DOHH2 (cell line): ENCODE measurements at regions not wholly inside any gene's neighbourhood (a gene's known extent, or its start where the extent isn't known, plus 50 kb on each side); places are given as distances from the start of the nearest gene placed in this dataset.

ENCODE experiments used
- H3F3A ChIP-seq: fragments of 200-600 bp; sonication (generic), shearing (Covaris generic); 2 replicates; pipeline ENCODE4 v1.6.0; 2016; ENCODE audit warnings: antibody characterized with exemption, mild to moderate bottlenecking; ENCODE audit not compliant: control insufficient read depth, insufficient read depth
- H3K27ac ChIP-seq: fragments of 200-600 bp; sonication (generic); 2 replicates; pipeline ENCODE4 v1.5.1; 2014; ENCODE audit warnings: low read depth, mild to moderate bottlenecking, low read length, moderate library complexity
- H3K27me3 ChIP-seq: fragments of 200-600 bp; sonication (generic); 2 replicates; pipeline ENCODE4 v1.6.1; 2014; ENCODE audit warnings: mild to moderate bottlenecking, low read length, mixed read lengths; ENCODE audit not compliant: control insufficient read depth
- H3K36me3 ChIP-seq: fragments of 200-600 bp; sonication (generic); 2 replicates; pipeline ENCODE4 v1.6.1; 2014; ENCODE audit warnings: mild to moderate bottlenecking, low read length, moderate library complexity, mixed read lengths; ENCODE audit not compliant: control insufficient read depth
- H3K4me1 ChIP-seq: fragments of 200-600 bp; sonication (generic); 2 replicates; pipeline ENCODE4 v1.6.1; 2014; ENCODE audit warnings: mild to moderate bottlenecking, low read length, mixed read lengths; ENCODE audit not compliant: control insufficient read depth
- H3K4me2 ChIP-seq: fragments of 200-600 bp; sonication (generic); 2 replicates; pipeline ENCODE4 v1.6.0; 2014; ENCODE audit warnings: mild to moderate bottlenecking, low read length, moderate library complexity
- H3K4me3 ChIP-seq: fragments of 200-600 bp; sonication (generic); 2 replicates; pipeline ENCODE4 v1.5.1; 2014; ENCODE audit warnings: mild to moderate bottlenecking, low read length, mixed read lengths
- H3K79me2 ChIP-seq: fragments of 200-600 bp; sonication (generic); 2 replicates; pipeline ENCODE4 v1.6.1; 2014; ENCODE audit warnings: mild to moderate bottlenecking, low read length, mixed read lengths; ENCODE audit not compliant: control insufficient read depth
- H3K9me2 ChIP-seq: fragments of 200-600 bp; sonication (generic); replicated peaks from 2 replicates; pipeline ENCODE4 v1.6.1; 2014; ENCODE audit warnings: mild to moderate bottlenecking, low read length, mixed read lengths; ENCODE audit not compliant: control insufficient read depth
- H3K9me3 ChIP-seq: fragments of 200-600 bp; sonication (generic); 2 replicates; pipeline ENCODE4 v1.6.1; 2014; ENCODE audit warnings: antibody characterized with exemption, low read length, mixed read lengths; ENCODE audit not compliant: control insufficient read depth, insufficient read depth
- H4K20me1 ChIP-seq: fragments of 200-600 bp; sonication (generic); 2 replicates; pipeline ENCODE4 v1.6.0; 2014; ENCODE audit warnings: low read depth, mild to moderate bottlenecking, antibody characterized with exemption, low read length, moderate library complexity; ENCODE audit not compliant: control insufficient read depth, insufficient read depth
- EZH2phosphoT487 ChIP-seq: fragments of 200-600 bp; sonication (generic); IDR thresholded peaks from 2 replicates; pipeline ENCODE4 v1.6.1; 2017; ENCODE audit warnings: borderline replicate concordance, mild to moderate bottlenecking, antibody characterized with exemption, low read length, moderate library complexity, mixed read lengths
- TF ChIP-seq, protein P1 (sequence below): fragments of 200-600 bp; sonication (generic); IDR thresholded peaks from one replicate; pipeline ENCODE4 v1.5.1; 2014; ENCODE audit warnings: antibody characterized with exemption, mild to moderate bottlenecking, low read depth, low read length; ENCODE audit not compliant: poor library complexity, severe bottlenecking

DNA sequence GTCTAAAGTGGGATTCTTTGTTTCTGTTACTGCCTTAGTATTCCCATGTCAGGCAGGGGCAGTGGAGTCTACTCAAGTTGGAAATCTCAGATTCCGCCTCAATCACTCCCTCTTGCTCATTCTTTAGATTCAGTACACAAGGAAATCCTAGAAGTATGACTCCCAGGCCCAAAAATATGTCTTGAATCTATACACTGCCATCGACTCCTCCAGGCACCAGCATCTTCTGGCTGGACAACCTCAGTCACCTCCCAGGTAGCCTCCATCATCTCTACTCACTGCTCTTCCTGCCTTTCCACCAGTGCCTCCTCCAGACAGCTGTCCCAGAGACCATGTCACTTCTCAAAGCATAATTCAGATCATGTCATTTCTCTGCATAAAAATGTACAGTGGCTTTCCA is 329.9 kb downstream of the CDC5L start:
- no peaks in the 10 kb centered on the region for H4K20me1 ChIP-seq

DNA sequence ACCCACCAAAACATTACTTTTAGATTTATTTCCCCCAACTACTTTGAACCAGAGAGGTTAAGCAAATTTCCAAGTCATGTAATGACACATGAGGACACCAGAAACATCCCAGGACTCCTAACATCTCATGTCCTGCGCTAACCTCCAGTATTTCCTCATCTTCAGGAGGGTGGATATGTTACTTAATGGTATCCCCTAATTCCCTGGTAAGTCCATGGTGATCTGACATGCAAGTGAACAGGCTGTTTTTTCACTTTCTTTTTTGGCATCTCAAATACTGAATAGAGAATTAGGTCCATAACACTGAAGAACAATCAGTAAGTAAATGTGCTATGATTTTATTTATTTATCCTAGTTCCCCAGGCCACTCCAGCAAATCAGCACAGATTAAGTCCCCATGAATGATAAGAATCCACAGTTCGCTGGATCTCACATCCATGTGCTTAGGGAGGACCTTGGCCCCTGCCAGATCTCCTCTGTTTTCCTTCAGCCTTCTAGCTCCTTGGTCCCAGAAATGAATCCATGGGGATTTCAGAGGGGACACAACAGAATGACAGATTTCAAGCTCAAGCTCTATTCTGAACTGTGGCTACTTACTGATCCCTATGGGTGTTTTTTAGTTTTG is 334.6 kb downstream of the CDC5L start:
- no peak overlapping the region for H3K4me2 ChIP-seq
- no peaks in the 10 kb centered on the region for H3K9me2 ChIP-seq
- H3K27ac ChIP-seq, result no peak overlapping the region
- no peaks in the 10 kb centered on the region for H3K4me1 ChIP-seq
- peaks cover 13% of the 10 kb centered on the region for H3K27me3 ChIP-seq
- no peak overlapping the region for H3K4me3 ChIP-seq
- H3F3A ChIP-seq, result no peaks in the 10 kb centered on the region
- no peaks in the 10 kb centered on the region for H3K9me3 ChIP-seq
- TF ChIP-seq EZH2phosphoT487, result no peak
- TF ChIP-seq, protein P1, sequence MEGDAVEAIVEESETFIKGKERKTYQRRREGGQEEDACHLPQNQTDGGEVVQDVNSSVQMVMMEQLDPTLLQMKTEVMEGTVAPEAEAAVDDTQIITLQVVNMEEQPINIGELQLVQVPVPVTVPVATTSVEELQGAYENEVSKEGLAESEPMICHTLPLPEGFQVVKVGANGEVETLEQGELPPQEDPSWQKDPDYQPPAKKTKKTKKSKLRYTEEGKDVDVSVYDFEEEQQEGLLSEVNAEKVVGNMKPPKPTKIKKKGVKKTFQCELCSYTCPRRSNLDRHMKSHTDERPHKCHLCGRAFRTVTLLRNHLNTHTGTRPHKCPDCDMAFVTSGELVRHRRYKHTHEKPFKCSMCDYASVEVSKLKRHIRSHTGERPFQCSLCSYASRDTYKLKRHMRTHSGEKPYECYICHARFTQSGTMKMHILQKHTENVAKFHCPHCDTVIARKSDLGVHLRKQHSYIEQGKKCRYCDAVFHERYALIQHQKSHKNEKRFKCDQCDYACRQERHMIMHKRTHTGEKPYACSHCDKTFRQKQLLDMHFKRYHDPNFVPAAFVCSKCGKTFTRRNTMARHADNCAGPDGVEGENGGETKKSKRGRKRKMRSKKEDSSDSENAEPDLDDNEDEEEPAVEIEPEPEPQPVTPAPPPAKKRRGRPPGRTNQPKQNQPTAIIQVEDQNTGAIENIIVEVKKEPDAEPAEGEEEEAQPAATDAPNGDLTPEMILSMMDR, result no peak
- no peaks in the 10 kb centered on the region for H3K36me3 ChIP-seq
- no peaks in the 10 kb centered on the region for H4K20me1 ChIP-seq
- no peaks in the 10 kb centered on the region for H3K79me2 ChIP-seq

More for the DNA sequence above, 329.9 kb downstream of the CDC5L start:
- Histone ChIP-seq H3K9me3 (no peaks in the 10 kb centered on the region), H3K4me2 (no peak overlapping the region), H3K9me2 (no peaks in the 10 kb centered on the region), H3K27me3 (0 out of 2 replicates have a peak, but pooled peaks cover 3% of the 10 kb centered on the region), H3K4me1 (no peaks in the 10 kb centered on the region), H3K36me3 (no peaks in the 10 kb centered on the region), H3F3A (no peaks in the 10 kb centered on the region), H3K79me2 (no peaks in the 10 kb centered on the region), H3K27ac (no peak overlapping the region), H3K4me3 (no peak overlapping the region)
- no peak for TF ChIP-seq EZH2phosphoT487
- TF ChIP-seq, protein P1, result no peak

DNA sequence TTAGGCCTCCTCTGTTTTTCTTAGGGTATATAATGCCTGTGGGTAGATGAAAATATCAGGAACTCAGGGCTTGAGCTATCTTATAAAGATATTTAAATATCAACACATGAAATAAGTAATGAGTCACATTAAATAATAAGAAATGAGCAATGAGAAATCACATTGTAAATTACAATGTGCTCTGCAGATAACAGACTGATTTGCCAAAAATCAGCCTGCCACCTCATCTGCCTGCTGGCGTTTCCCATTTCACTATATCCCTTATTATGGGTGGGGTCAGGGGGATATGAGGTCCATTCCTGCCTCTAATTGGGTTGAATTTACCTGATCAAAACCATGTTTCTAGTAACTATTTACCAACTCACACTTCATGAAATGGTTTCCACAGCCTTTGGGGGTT is 335.2 kb downstream of the CDC5L start:
- H3K36me3 ChIP-seq, result no peaks in the 10 kb centered on the region
- H4K20me1 ChIP-seq, result no peaks in the 10 kb centered on the region
- peaks cover 13% of the 10 kb centered on the region for H3K27me3 ChIP-seq
- no peak overlapping the region for H3K27ac ChIP-seq
- H3K9me2 ChIP-seq, result no peaks in the 10 kb centered on the region
- H3K4me1 ChIP-seq, result no peaks in the 10 kb centered on the region
- H3K4me2 ChIP-seq, result no peak overlapping the region
- TF ChIP-seq EZH2phosphoT487, result no peak
- TF ChIP-seq, protein P1, result no peak
- no peak overlapping the region for H3K4me3 ChIP-seq
- H3F3A ChIP-seq, result no peaks in the 10 kb centered on the region
- no peaks in the 10 kb centered on the region for H3K9me3 ChIP-seq
- H3K79me2 ChIP-seq, result no peaks in the 10 kb centered on the region
